ENCODE measurements at regions not wholly inside any gene's neighbourhood (a gene's known extent, or its start where the extent isn't known, plus 50 kb on each side); places are given as distances from the start of the nearest gene placed in this dataset.

- no peak for DNase-seq (ENCODE audit: low read depth, low spot score)
Measured at GRCh38 chr4:79467246-79467932, 59.4 kb upstream of the GK2 start.

GRCh38 chr4:79466621-79467020, 58.6 kb upstream of the GK2 start:
- DNase-seq (ENCODE audit: low read depth, low spot score): no peak
